ENCODE measurements at regions not wholly inside any gene's neighbourhood (a gene's known extent, or its start where the extent isn't known, plus 50 kb on each side); places are given as distances from the start of the nearest gene placed in this dataset.

GRCh38 chr15:96122077-96123027 lies 208.1 kb upstream of the NR2F2 start:
- H3K27me3 ChIP-seq = no peaks in the 10 kb centered on the region
- no peak overlapping the region for H3K4me3 ChIP-seq
- no peak overlapping the region for H3K27ac ChIP-seq
- TF ChIP-seq EP300 (IDR thresholded peaks at IDR 0.05) (no peak), POLR2A (IDR thresholded peaks at IDR 0.05) (no peak), POLR2AphosphoS5 (IDR thresholded peaks at IDR 0.05) (no peak), CTCF (IDR thresholded peaks at IDR 0.05) (no peak)
- no peaks in the 10 kb centered on the region for H3K4me1 ChIP-seq
- DNase-seq (ENCODE audit: low spot score in 2 of 2) = no peak
- 81% methylated on average over 5 of the region's 5 CpGs for WGBS
- H3K36me3 ChIP-seq = no peaks in the 10 kb centered on the region
- no peaks in the 10 kb centered on the region for H3K9me3 ChIP-seq

- no peaks in the 10 kb centered on the region for H3K27me3 ChIP-seq
- no peaks in the 10 kb centered on the region for H3K36me3 ChIP-seq
- no peak for DNase-seq (ENCODE audit: low spot score in 2 of 2)
- H3K27ac ChIP-seq = no peak overlapping the region
- TF ChIP-seq CTCF (IDR thresholded peaks at IDR 0.05) = no peak
- no peak for TF ChIP-seq POLR2AphosphoS5 (IDR thresholded peaks at IDR 0.05)
- TF ChIP-seq EP300 (IDR thresholded peaks at IDR 0.05) = no peak
- no peak for TF ChIP-seq POLR2A (IDR thresholded peaks at IDR 0.05)
- H3K4me1 ChIP-seq = no peaks in the 10 kb centered on the region
- WGBS = 85% methylated on average over 7 of the region's 7 CpGs
- H3K4me3 ChIP-seq = no peak overlapping the region
- no peaks in the 10 kb centered on the region for H3K9me3 ChIP-seq
Observed at GRCh38 chr15:96123028-96123400, 207.5 kb upstream of the NR2F2 start.

GRCh38 chr15:96123630-96124187 lies 206.8 kb upstream of the NR2F2 start:
- no peaks in the 10 kb centered on the region for H3K27me3 ChIP-seq
- H3K4me3 ChIP-seq = no peak overlapping the region
- WGBS = 55% methylated on average over 5 of the region's 5 CpGs
- H3K36me3 ChIP-seq = no peaks in the 10 kb centered on the region
- H3K4me1 ChIP-seq = no peaks in the 10 kb centered on the region
- H3K9me3 ChIP-seq = no peaks in the 10 kb centered on the region
- TF ChIP-seq POLR2A (IDR thresholded peaks at IDR 0.05) (no peak), EP300 (IDR thresholded peaks at IDR 0.05) (no peak)
- no peak overlapping the region for H3K27ac ChIP-seq
- no peak for DNase-seq (ENCODE audit: low spot score in 2 of 2)

GRCh38 chr15:96124436-96124835 lies 206.1 kb upstream of the NR2F2 start:
- Histone ChIP-seq H3K9me3 (no peaks in the 10 kb centered on the region), H3K4me1 (no peaks in the 10 kb centered on the region), H3K27me3 (no peaks in the 10 kb centered on the region), H3K4me3 (no peak overlapping the region), H3K36me3 (no peaks in the 10 kb centered on the region), H3K27ac (no peak overlapping the region)
- WGBS = 95% methylated on average over 5 of the region's 5 CpGs
- TF ChIP-seq CTCF (IDR thresholded peaks at IDR 0.05) (no peak), POLR2AphosphoS5 (IDR thresholded peaks at IDR 0.05) (no peak), EP300 (IDR thresholded peaks at IDR 0.05) (no peak), POLR2A (IDR thresholded peaks at IDR 0.05) (no peak)
- no peak for DNase-seq (ENCODE audit: low spot score in 2 of 2)

- Histone ChIP-seq H3K4me1 (no peaks in the 10 kb centered on the region), H3K27me3 (no peaks in the 10 kb centered on the region), H3K27ac (no peak overlapping the region), H3K36me3 (no peaks in the 10 kb centered on the region), H3K9me3 (no peaks in the 10 kb centered on the region), H3K4me3 (no peak overlapping the region)
- no peak for TF ChIP-seq POLR2AphosphoS5 (IDR thresholded peaks at IDR 0.05)
- TF ChIP-seq POLR2A (IDR thresholded peaks at IDR 0.05) = no peak
- TF ChIP-seq EP300 (IDR thresholded peaks at IDR 0.05) = no peak
- TF ChIP-seq CTCF (IDR thresholded peaks at IDR 0.05) = no peak
- 90% methylated on average over 5 of the region's 5 CpGs for WGBS
- DNase-seq (ENCODE audit: low spot score in 2 of 2) = no peak
Observed at GRCh38 chr15:96125721-96126415, 204.6 kb upstream of the NR2F2 start.

All from suprapubic skin (tissue), 4 donors.